ENCODE measurements at regions not wholly inside any gene's neighbourhood (a gene's known extent, or its start where the extent isn't known, plus 50 kb on each side); places are given as distances from the start of the nearest gene placed in this dataset.

- H3K9ac ChIP-seq (ENCODE audit: insufficient read depth, low read depth, low read length): no peak overlapping the region
- POLR2A ChIA-PET: no interaction called here
- no peak for ATAC-seq
- no peak overlapping the region for H2AFZ ChIP-seq (ENCODE audit: low read length)
- in situ Hi-C loops (cut with HindIII; ENCODE audit: extremely low pct_ligation_motif_present, low pct_unique_long_range_greater_than_20kb): no loop called here
- FAIRE-seq: no peak
- no peak overlapping the region for H3K4me2 ChIP-seq (ENCODE audit: low read depth, low read length)
- 0% methylated on average over 1 of the region's 1 CpG for WGBS (ENCODE audit: low lambda C conversion rate)
- H3K4me1 ChIP-seq (ENCODE audit: insufficient read depth, low read length): no peaks in the 10 kb centered on the region
- no peak for DNase-seq (ENCODE audit: low spot score)
- no peak overlapping the region for H3K4me3 ChIP-seq (replicated peaks in 1 of 3; ENCODE audit: insufficient read depth in 1 of 3, low read depth in 2 of 3, low read length in 3 of 3)
- H3K27ac ChIP-seq (ENCODE audit: extremely low read length, insufficient read depth, low read length): no peak overlapping the region
- BruUV-seq (replicated peaks): no TSS peak
- intact Hi-C loops (cut with micrococcal nuclease; ENCODE audit: unreplicated experiment): no loop called here
- CTCF ChIA-PET (ENCODE audit: low intra/inter-chr PET ratio, low total read pairs): no interaction called here
- H3K9me3 ChIP-seq (ENCODE audit: low read length): no peaks in the 10 kb centered on the region
- H3K79me2 ChIP-seq (ENCODE audit: insufficient read depth, low read length): no peaks in the 10 kb centered on the region
- no peaks in the 10 kb centered on the region for H3K27me3 ChIP-seq (ENCODE audit: control insufficient read depth in 1 of 2, insufficient read depth in 2 of 2, low read length in 2 of 2)
- no peaks in the 10 kb centered on the region for H4K20me1 ChIP-seq (ENCODE audit: insufficient read depth, low read length)
- no peaks in the 10 kb centered on the region for H3K36me3 ChIP-seq (replicated peaks in 1 of 2; ENCODE audit: control insufficient read depth in 1 of 2, insufficient read depth in 2 of 2, low read length in 2 of 2)
- TF ChIP-seq ZKSCAN5 (CRISPR knock-in tag; IDR thresholded peaks at IDR 0.05): no peak
- no peak for TF ChIP-seq GABPA (IDR thresholded peaks at IDR 0.05; ENCODE audit: low read depth, low read length)
- no peak for TF ChIP-seq GABPA (CRISPR knock-in tag; IDR thresholded peaks at IDR 0.05; ENCODE audit: low read depth)
- no peak for TF ChIP-seq ZNF407 (CRISPR knock-in tag; IDR thresholded peaks at IDR 0.05; ENCODE audit: not compliant biosample characterization)
- TF ChIP-seq ARID3A (IDR thresholded peaks at IDR 0.05; ENCODE audit: low read depth, low read length): no peak
- TF ChIP-seq ZFX (CRISPR knock-in tag; IDR thresholded peaks at IDR 0.05; ENCODE audit: low read depth): no peak
- no peak for TF ChIP-seq SNAPC5 (CRISPR knock-in tag; IDR thresholded peaks at IDR 0.05; ENCODE audit: borderline replicate concordance)
- no peak for TF ChIP-seq BCLAF1 (IDR thresholded peaks at IDR 0.05)
- no peak for TF ChIP-seq E2F1 (CRISPR knock-in tag; IDR thresholded peaks at IDR 0.05)
- no peak for TF ChIP-seq FOXJ3 (CRISPR knock-in tag; IDR thresholded peaks at IDR 0.05; ENCODE audit: borderline replicate concordance)
- no peak for TF ChIP-seq CENPX (CRISPR knock-in tag; IDR thresholded peaks at IDR 0.05)
Observed at GRCh38 chr9:16925426-16925825, 55.0 kb upstream of the BNC2 start.
